NB4 (cell line): ENCODE measurements at regions not wholly inside any gene's neighbourhood (a gene's known extent, or its start where the extent isn't known, plus 50 kb on each side); places are given as distances from the start of the nearest gene placed in this dataset.

Experiments used
- MYC ChIP-seq: IDR thresholded peaks from 2 replicates; pipeline ENCODE4 v1.6.1; 2011; ENCODE audit warnings: low read depth, low read length
- POLR2A ChIP-seq: IDR thresholded peaks from 2 replicates; pipeline ENCODE4 v1.6.1; 2011; ENCODE audit warnings: mild to moderate bottlenecking; ENCODE audit not compliant: insufficient read length; ENCODE audit errors: extremely low read depth
- TF ChIP-seq, protein P1 (sequence below): IDR thresholded peaks from one replicate; pipeline ENCODE4 v1.5.1; 2012; ENCODE audit warnings: low read depth, low read length
- TF ChIP-seq, protein P2 (sequence below): IDR thresholded peaks from 2 replicates; pipeline ENCODE4 v1.6.1; 2011; ENCODE audit warnings: low read depth, low read length

- TF ChIP-seq, protein P1, sequence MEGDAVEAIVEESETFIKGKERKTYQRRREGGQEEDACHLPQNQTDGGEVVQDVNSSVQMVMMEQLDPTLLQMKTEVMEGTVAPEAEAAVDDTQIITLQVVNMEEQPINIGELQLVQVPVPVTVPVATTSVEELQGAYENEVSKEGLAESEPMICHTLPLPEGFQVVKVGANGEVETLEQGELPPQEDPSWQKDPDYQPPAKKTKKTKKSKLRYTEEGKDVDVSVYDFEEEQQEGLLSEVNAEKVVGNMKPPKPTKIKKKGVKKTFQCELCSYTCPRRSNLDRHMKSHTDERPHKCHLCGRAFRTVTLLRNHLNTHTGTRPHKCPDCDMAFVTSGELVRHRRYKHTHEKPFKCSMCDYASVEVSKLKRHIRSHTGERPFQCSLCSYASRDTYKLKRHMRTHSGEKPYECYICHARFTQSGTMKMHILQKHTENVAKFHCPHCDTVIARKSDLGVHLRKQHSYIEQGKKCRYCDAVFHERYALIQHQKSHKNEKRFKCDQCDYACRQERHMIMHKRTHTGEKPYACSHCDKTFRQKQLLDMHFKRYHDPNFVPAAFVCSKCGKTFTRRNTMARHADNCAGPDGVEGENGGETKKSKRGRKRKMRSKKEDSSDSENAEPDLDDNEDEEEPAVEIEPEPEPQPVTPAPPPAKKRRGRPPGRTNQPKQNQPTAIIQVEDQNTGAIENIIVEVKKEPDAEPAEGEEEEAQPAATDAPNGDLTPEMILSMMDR = no peak
- no peak for TF ChIP-seq POLR2A
- TF ChIP-seq, protein P2, sequence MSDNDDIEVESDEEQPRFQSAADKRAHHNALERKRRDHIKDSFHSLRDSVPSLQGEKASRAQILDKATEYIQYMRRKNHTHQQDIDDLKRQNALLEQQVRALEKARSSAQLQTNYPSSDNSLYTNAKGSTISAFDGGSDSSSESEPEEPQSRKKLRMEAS = no peak
- TF ChIP-seq MYC = no peak
These were observed 167.3 kb upstream of the ALKAL2 start for GRCh38 chr2:455015-455705.
